Gastrocnemius medialis (tissue), 4 donors: ENCODE measurements at regions not wholly inside any gene's neighbourhood (a gene's known extent, or its start where the extent isn't known, plus 50 kb on each side); places are given as distances from the start of the nearest gene placed in this dataset.
"Not testable (repeated sequence)": the region's sequence is repeated elsewhere in the genome, so short reads cannot be mapped to it uniquely, and the experiment has no call there.

ENCODE experiments used
- ATAC-seq, 2 donors: fragments of 150-250 bp; one replicate each; pipeline ENCODE4 v1.9.1; 2016
- DNase-seq, 2 donors: peaks; one replicate each; pipeline ENCODE4 v3.0.0-alpha.2; 2019
- H3K27ac ChIP-seq, 4 donors: fragments of 200-600 bp; sonication (generic); 1 replicate in 1 of 4; 2 replicates in 3 of 4; pipeline ENCODE4 v1.5.1; 2016 to 2018; ENCODE audit warnings: mild to moderate bottlenecking in 2 of 4, moderate library complexity in 1 of 4
- H3K27me3 ChIP-seq, 3 donors: fragments of 200-600 bp; sonication (generic) in 2 of 3; 1 replicate in 1 of 3; 2 replicates in 2 of 3; pipeline versions ENCODE4 v1.5.1 to v1.6.0; 2016 to 2019; ENCODE audit warnings: mild to moderate bottlenecking in 1 of 3, moderate library complexity in 1 of 3
- H3K36me3 ChIP-seq, 2 donors: fragments of 200-600 bp; sonication (generic) in 1 of 2; one replicate each; pipeline ENCODE4 v1.5.1; 2017 to 2018
- H3K4me1 ChIP-seq, 2 donors: fragments of 200-600 bp; sonication (generic) in 1 of 2; one replicate each; pipeline ENCODE4 v1.5.1; 2016 to 2017; ENCODE audit warnings: mild to moderate bottlenecking in 2 of 2
- H3K4me3 ChIP-seq, 4 donors: fragments of 200-600 bp; sonication (generic) in 3 of 4; 1 replicate in 1 of 4; 2 replicates in 3 of 4; pipeline ENCODE4 v1.5.1; 2016 to 2019; ENCODE audit warnings: mild to moderate bottlenecking in 2 of 4
- H3K9me3 ChIP-seq, 3 donors: fragments of 200-600 bp; sonication (generic) in 2 of 3; 1 replicate in 1 of 3; 2 replicates in 2 of 3; pipeline ENCODE4 v1.5.1; 2016 to 2019
- CTCF ChIP-seq, 5 experiments: fragments of 450-650 bp in 3 of 5; fragments of 200-600 bp in 2 of 5; sonication (generic) in 2 of 5; IDR thresholded peaks in 4 of 5; conservative IDR thresholded peaks in 1 of 5; 1 replicate in 4 of 5; 2 replicates in 1 of 5; pipeline ENCODE4 v1.5.1; 2016 to 2019; ENCODE audit warnings: antibody characterized with exemption in 5 of 5, mild to moderate bottlenecking in 3 of 5, moderate library complexity in 3 of 5
- POLR2A ChIP-seq, 2 donors: fragments of 450-650 bp; IDR thresholded peaks; one replicate each; pipeline ENCODE4 v1.6.1; 2017; ENCODE audit warnings: antibody characterized with exemption in 2 of 2, mild to moderate bottlenecking in 2 of 2, moderate library complexity in 2 of 2
- in situ Hi-C, 4 donors: fragments of 200-750 bp; cut with MboI; loops; one replicate each; pipeline versions ENCODE4 v1.15.0 to v1.8.0; 2017; ENCODE audit warnings: low sequenced_read_pairs in 4 of 4
- intact Hi-C: fragments of 100-400 bp; cut with DNase I; formaldehyde crosslinking; loops from one replicate; pipeline ENCODE4 v1.15.1; 2023; ENCODE audit warnings: low total_unique reads

DNA sequence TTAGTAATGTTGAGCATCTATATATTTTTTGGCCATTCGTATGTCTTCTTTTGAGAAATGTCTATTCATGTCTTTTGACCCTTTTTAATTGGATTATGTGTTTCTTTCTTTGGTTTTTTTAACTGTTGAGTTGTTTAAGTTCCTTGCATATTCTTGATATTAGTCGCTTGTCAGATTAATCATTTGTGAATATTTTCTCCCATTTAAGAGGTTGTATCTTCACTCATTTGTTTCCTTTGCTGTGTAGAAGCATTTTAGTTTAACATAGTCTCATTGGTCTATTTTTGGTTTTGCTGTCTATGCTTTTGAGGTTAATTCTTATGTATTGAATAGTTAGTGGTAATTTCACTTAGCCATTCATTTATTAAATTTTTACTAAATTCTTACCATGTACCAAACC is 283.8 kb downstream of the ZPLD1 start:
- Histone ChIP-seq H3K9me3 (no peaks in the 10 kb centered on the region), H3K36me3 (no peaks in the 10 kb centered on the region), H3K4me1 (no peaks in the 10 kb centered on the region), H3K27me3 (no peaks in the 10 kb centered on the region), H3K27ac (no peak overlapping the region), H3K4me3 (no peak overlapping the region)
- intact Hi-C loops: no loop called here
- DNase-seq: no peak
- TF ChIP-seq POLR2A (IDR thresholded peaks at IDR 0.05) (no peak), CTCF (IDR thresholded peaks at IDR 0.05 in 4 of 5, conservative IDR thresholded peaks at IDR 0.05 in 1 of 5) (no peak)
- in situ Hi-C loops: no loop called here
- ATAC-seq: no peak

DNA sequence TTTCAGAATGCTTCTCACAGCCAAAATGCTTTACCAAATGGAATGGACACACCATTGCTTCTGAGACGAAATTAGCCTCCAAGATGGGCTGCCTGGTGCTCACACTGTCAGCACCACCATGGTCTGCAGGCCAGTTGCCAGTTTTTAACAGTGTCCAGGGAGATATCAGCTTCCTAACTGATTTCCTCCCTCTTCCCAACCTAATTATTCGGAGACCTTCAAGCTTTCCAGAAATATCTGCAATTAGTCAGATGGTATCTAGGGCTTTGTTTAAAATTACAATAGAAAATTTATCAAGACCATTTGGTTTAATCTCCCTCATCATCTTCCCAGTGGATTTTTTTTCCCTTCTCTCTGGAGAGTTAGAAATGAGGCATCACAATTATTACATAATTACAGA is 287.5 kb downstream of the ZPLD1 start:
- intact Hi-C loops (no loop called here), in situ Hi-C loops (no loop called here)
- no peaks in the 10 kb centered on the region for H3K36me3 ChIP-seq
- H3K4me1 ChIP-seq: no peaks in the 10 kb centered on the region
- no peaks in the 10 kb centered on the region for H3K27me3 ChIP-seq
- ATAC-seq (no peak), DNase-seq (no peak)
- no peaks in the 10 kb centered on the region for H3K9me3 ChIP-seq
- no peak overlapping the region for H3K4me3 ChIP-seq
- TF ChIP-seq CTCF (IDR thresholded peaks at IDR 0.05 in 4 of 5, conservative IDR thresholded peaks at IDR 0.05 in 1 of 5) (no peak), POLR2A (IDR thresholded peaks at IDR 0.05) (no peak)
- H3K27ac ChIP-seq: no peak overlapping the region

DNA sequence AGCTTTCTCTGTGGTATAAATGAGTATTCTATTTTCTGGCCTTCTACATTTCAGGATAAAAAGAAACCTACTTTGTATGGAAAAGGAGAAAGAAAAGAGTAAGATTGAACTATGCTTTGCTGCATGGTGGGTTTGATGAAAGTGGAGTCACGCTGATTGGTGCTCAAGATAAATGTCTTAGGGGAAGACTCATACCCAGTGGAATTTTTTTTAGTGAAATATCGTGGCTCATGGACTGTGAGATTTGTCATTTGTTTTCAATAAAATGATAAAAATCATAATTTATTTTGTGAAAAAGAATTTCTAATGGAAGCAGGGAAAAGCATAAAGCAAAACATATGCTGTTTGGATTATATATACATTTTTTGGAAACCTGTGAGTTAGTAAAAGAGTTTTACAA is 292.5 kb downstream of the ZPLD1 start:
- ATAC-seq: no peak
- no peak for DNase-seq
- H3K27ac ChIP-seq: no peak overlapping the region
- H3K9me3 ChIP-seq: no peaks in the 10 kb centered on the region
- in situ Hi-C loops (no loop called here), intact Hi-C loops (no loop called here)
- TF ChIP-seq POLR2A (IDR thresholded peaks at IDR 0.05) (no peak), CTCF (IDR thresholded peaks at IDR 0.05 in 4 of 5, conservative IDR thresholded peaks at IDR 0.05 in 1 of 5) (no peak)
- no peaks in the 10 kb centered on the region for H3K27me3 ChIP-seq
- H3K4me1 ChIP-seq: no peaks in the 10 kb centered on the region
- H3K36me3 ChIP-seq: no peaks in the 10 kb centered on the region
- H3K4me3 ChIP-seq: no peak overlapping the region

DNA sequence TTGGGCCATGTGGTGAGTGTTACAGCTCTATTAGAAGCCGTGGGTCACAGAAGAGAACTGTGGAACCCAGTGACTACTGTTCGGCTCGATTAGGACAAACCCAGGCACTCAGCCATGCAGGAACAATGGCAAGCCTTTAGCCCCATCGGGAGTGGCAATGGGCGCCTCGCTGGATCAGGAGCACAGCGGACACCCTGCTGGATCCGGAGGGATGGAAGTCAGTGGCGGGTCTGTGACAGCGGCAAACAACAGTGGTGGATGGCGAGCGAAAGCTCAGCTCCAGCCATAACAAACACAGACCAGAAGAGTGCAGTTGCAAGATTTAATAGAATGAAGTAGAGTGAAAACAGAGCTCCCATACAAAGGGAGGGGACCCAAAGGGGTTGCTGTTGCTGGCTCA is 297.8 kb downstream of the ZPLD1 start:
- H3K4me3 ChIP-seq, H3K27ac ChIP-seq, H3K36me3 ChIP-seq, H3K27me3 ChIP-seq, ATAC-seq, H3K4me1 ChIP-seq, intact Hi-C loops, H3K9me3 ChIP-seq, in situ Hi-C loops, DNase-seq: not testable (repeated sequence)

DNA sequence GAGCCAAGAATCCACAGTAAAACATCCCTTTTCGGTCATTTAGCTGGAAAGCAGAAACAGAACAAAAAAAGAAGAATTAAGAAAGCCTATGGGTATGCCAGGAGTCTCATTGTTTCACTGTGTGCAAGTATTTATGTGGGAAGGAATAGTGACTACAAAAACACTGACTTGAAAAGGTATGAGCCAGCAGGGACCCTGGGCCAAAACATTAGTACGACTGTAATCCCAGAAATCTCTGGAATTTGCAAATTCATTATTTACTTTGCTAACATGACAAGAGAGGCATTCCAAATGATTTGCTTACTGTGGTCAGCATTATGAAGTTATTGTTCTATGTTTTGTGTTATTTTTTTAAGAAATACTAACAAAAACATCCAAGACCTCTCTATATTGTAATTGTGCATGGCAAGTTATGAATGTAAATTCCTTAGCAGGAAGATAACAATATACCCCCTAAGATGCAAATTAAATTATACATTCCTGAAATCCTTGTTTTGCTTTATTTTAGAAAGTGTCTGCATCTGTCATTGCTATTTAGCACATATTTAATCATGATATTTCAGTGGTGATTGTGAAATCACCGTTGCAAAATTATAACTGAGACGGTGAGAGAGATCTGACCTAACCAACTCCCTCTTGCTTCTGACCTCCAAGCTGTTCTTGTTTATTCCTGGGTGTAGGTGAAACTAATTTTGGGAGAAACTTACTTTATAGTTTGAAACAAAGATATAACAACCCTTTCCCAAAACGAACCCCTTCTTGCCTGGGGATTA is 299.2 kb downstream of the ZPLD1 start:
- in situ Hi-C loops (no loop called here), intact Hi-C loops (no loop called here)
- ATAC-seq: peak in 1 of 2 donors; percentile 30
- Histone ChIP-seq H3K9me3 (no peaks in the 10 kb centered on the region), H3K36me3 (no peaks in the 10 kb centered on the region), H3K27ac (no peak overlapping the region), H3K27me3 (no peaks in the 10 kb centered on the region), H3K4me3 (no peak overlapping the region), H3K4me1 (no peaks in the 10 kb centered on the region)
- DNase-seq: no peak
- TF ChIP-seq CTCF (IDR thresholded peaks at IDR 0.05 in 4 of 5, conservative IDR thresholded peaks at IDR 0.05 in 1 of 5) (no peak), POLR2A (IDR thresholded peaks at IDR 0.05) (no peak)
